Skeletal muscle cell (primary cell): ENCODE measurements at regions not wholly inside any gene's neighbourhood (a gene's known extent, or its start where the extent isn't known, plus 50 kb on each side); places are given as distances from the start of the nearest gene placed in this dataset.

Source experiments
- DNase-seq: peaks from one replicate; pipeline ENCODE4 v3.0.0-alpha.2; 2010; ENCODE audit warnings: low read depth
- H3K4me3 ChIP-seq: 2 replicates; pipeline ENCODE4 v1.5.1; 2011; ENCODE audit warnings: low read depth, mild to moderate bottlenecking, control low read depth, low read length, moderate library complexity

DNA sequence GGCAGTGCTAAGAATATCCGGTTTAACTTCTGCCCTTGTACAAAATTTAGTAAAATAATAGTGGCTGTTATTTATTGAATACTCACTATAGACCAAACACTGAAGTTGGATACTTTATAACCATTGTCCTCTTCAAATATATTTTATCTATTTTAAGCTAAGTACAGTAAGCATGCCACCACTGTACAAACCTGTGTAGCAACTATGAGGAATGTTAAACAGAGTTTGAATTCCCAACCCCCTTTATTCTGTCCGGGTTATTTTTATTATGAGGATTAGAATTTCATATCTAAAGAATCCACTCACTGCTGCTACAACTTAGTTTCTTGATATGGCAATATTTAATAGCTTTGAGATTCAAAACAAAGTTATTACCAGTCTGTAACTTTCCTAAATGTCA, 203.5 kb upstream of the RBMS3 start:
- no peak for DNase-seq
- H3K4me3 ChIP-seq: no peak overlapping the region

DNA sequence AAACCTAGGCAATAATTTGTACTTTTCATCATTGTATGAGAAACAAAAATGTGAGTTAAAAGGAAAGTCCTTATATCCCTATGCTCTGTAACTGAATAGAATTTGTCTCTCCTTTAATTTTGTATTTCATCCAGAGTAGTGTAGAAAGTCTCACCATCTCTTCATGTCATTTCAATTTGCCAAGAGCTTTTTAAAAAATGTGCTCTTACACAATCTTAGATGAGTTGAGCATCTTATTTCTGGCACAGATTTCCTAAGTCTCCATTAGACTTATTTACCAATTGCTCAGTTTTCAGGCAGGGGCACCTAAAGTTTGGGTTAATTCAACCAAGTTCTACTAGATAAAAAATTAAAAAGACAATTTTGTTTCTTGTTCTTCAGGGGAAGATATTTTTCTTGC, 201.5 kb upstream of the RBMS3 start:
- H3K4me3 ChIP-seq: no peak overlapping the region
- DNase-seq: no peak

DNA sequence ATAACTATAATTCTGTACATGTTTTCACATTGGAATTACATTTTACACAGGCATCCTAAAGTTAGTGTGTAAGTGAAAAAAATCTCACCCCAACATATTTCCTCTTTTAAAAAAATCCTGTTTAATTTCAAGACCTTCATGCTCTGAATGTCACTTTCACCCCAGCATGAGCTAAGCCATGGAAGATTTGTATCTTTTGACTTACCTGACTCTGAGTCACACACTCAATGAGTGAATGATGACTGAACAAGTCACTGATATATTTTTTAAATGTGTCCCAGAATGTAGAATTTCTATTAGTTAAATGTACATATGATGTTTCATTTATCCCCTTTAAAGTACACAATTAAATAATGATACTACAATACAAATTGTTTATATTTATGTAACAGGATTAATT, 199.9 kb upstream of the RBMS3 start:
- DNase-seq: no peak
- H3K4me3 ChIP-seq: no peak overlapping the region

DNA sequence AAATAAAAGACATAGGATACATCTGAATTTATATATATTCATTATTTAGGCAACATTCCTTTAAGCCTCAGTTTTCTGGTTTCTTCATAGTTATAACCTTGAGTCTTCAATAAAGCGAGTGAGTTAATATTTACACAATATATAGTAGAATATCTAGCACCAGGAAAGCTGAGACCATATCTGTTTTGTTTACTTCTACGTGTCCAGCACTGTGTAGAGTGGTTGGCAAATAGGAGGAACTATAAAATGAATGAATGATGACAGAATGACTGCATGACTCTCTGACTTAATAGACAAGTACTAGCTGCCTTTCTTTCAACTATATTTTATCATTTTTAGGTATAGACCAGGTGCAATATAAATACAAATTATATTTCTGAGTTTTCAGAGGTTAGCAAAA, 197.8 kb upstream of the RBMS3 start:
- no peak overlapping the region for H3K4me3 ChIP-seq
- no peak for DNase-seq

DNA sequence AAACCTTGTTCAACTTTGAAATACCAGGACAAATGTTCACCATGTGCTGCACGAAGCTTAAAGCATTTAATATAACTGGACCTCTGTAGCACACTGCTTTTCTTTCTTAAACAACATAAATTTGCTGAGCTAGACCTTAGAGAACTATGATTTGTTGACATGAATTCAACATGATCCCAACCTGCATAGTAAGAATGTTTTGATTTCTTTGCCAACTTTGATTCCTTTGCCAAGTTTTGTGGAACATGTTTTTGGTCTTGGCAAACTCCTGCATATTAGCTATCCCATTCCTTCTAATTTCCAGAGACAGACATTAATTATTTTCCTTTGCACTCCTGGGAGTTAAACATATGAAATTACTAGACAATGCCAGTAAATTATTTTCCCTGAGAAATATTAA, 197.2 kb upstream of the RBMS3 start:
- no peak overlapping the region for H3K4me3 ChIP-seq
- no peak for DNase-seq

DNA sequence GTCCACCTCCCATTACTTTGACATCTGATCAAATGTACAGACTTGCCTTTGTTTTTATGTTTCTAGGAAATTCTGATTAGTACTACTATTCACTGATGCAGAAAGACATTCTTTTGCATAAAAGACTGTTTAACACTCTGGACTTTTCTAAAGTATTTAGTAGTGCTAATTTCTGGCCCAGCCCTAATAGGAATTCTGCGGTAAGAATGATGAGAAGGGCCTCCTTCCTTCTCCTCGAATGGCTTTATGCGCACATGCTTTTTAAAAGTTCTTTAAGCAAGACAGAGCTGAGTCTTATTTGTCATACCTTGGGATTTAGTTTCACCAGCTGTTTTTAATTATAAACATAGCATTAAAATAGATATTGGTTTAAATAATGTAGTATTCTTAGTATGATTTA, 192.3 kb upstream of the RBMS3 start:
- DNase-seq: no peak
- H3K4me3 ChIP-seq: no peak overlapping the region

DNA sequence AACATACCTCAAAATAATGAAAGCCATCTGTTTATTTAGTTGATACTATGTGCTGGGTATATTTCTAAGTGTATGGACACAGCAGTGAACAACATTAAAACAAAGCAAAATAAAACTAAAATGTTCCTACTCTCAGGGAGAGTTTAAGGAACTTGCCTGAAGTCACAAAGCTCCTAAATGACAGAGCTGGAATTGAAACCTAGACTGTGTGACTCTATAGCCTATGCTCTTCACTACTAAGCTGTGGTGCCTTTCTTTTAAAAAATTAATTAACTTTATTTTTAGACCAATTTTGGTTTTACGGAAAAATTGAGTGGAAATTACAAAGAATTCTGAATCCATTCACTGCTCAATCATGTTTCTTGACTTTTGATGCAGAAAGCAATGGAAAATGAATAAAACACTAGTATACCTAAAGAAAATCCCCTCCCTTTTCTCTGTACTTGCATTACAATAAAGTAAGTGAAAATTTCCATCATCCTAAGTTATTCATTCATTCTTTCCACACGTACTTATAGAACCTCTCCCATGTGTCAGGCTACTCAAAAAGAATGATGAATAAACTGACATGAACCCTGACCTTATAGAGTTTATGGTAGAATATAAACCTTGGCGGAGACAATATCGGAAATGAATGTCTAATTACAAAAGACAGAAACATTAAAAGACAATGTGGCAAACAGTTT, 189.8 kb upstream of the RBMS3 start:
- H3K4me3 ChIP-seq: no peak overlapping the region
- no peak for DNase-seq

DNA sequence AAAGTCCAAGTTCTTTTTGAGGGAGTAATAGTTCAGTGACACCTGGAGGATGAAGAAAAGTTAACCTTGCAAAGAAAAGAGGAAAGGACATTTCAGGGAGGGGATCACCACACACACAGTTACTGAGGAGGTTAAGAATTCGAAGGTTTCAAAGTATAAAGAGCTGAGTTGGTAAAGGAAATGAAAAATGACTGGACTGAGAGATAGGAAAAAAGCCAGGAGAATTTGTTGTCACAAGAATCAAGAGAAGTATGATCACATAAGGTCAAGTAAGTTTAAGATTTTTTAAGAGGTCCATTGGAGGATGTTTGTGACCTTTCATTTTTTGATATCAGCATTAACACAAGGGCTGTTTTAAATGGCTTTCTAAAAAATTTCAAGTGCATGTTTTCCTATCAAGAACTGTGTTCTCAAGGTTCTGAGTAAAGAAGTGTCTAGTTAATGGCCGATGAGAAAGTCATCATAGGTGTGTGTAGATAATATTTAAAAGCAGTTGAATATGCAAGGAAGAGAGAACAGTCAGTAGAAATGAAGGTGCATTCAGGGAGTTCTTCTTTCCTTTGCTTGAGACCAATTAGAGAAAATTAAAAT, 189.2 kb upstream of the RBMS3 start:
- no peak overlapping the region for H3K4me3 ChIP-seq
- DNase-seq: no peak

DNA sequence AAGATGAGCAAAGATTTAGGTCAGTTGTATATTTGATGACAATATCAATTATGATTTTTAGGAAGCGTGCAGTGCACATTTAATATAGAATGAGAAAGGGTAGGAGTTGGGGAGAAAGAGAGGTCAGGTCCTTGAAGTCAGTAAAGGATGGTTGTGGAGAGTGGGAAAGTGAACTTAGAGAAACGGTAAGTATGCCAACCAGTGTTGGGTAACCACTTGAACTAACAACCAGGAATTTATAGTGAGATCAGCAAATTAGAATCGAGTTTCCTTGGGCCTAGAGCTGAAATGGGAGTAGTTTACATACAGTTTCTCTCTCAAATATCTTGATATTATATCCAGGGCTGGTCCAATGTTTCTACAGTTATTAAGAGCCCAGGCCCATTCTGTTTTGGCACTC, 188.5 kb upstream of the RBMS3 start:
- H3K4me3 ChIP-seq: no peak overlapping the region
- DNase-seq: no peak

DNA sequence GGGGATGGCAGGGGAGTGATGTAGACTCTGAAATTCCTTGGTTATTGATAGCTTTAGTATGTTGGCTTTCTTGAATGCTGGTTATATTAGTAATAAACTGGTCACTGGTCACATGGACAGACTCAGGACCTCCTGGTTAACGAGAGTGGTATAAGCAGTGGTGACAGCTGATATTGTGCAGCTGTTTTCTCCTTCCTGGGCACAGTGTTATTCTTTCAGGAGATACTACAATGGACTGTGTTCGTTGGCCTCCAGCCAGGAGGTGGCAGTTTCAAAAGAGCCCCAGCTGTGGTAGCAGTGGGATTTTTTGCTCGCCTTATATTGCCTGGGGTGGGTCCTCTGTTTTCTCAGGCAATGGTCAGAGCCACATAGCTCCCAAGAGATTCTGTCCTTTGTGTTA, 181.6 kb upstream of the RBMS3 start:
- H3K4me3 ChIP-seq: no peak overlapping the region
- DNase-seq: peak; percentile 58

DNA sequence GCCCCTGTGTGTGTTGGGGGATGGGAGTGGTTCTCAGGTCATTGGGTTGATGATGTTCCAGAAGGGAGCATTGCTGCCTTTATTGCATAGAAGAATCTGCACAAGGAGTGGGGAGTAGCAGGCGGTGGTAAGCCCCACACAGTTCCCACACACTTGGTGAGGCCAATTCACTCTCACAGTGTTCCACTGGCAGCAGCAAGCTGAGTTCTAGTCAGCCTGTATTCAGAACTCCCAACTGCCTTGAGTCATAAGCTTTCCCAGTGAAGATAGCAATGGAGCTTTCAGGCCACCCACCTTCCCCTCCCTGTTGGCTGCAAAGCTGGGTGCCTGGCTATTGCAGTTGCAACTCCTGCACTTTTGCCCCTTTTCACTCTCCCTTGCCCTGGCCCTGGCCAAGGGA, 181.1 kb upstream of the RBMS3 start:
- no peak overlapping the region for H3K4me3 ChIP-seq
- no peak for DNase-seq

DNA sequence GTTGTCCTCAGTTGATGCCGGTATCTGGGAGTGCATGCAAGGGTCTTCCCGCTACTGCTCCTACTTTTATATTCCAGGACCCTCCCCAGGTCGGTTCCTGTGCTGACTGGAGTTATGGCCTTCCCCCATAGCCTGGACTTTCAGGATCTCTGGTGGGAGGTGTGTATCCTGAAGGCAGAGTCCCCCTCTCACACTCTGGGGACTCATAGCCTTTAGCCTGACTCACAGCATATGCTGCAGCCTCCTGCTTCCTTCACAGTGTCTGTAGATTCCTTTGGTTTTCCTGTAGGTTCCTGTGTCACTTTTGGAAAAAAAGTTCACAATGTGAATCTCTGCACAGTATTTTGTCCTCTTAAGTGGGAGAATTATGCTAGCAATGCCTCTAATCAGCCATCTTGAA, 180.6 kb upstream of the RBMS3 start:
- DNase-seq: no peak
- H3K4me3 ChIP-seq: no peak overlapping the region

DNA sequence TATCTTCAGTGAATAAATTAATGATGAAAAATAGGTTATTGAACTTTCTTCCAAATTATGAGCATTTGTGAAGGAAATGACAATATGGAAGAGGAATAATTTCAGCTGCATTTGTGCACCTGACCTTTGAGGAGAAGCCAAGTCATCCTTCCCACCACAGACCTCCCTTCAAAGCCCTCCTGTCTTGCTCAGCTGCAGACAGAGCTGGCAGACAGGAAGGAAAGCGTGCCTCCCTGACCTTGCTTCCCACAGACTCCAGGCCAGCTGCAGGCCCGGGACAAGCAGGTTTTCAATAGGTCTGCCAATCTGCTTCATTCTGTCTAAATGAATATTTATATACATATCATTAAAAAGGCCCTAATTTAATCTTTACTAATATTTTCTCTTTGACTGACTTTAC, 152.9 kb upstream of the RBMS3 start:
- peak; percentile 24 for DNase-seq
- H3K4me3 ChIP-seq: no peak overlapping the region

DNA sequence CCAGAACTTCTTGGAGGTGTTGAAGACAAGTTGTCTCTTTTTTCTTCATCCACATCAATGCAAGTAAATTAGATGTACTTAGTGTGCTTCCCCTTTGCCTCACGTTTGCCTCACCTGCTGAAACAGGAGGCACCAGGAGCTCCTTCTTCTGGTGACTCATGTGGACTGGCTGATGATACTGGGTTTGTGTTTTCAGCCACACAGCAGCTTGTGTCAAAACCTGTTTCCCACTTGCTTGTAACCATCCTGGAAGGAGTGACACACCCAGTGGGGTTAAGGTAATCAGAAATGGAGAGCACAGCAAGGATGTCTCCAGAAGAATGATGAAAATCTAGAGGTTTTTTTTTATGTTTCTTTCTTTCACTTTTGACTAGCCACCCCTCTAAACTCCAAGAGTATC, 143.3 kb upstream of the RBMS3 start:
- DNase-seq: no peak
- no peak overlapping the region for H3K4me3 ChIP-seq

DNA sequence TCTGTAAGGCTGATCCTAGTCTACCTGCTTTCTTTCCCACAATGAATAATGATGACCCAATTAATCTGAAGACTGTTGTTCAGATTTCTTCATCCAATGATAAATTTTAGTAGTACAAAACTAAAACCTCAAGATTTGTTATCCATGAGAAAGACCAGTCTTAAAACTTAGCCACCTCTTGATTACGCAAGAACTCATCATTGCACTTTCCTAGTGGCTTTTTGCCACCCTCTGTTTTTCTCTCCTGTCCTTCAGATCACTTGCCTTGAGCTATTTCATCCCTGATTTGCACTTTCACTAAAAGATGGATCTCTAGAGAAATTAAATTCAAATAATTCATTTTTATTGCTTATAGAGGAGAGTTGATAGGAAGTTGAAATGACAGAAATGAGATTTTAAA, 142.7 kb upstream of the RBMS3 start:
- H3K4me3 ChIP-seq: no peak overlapping the region
- DNase-seq: no peak

DNA sequence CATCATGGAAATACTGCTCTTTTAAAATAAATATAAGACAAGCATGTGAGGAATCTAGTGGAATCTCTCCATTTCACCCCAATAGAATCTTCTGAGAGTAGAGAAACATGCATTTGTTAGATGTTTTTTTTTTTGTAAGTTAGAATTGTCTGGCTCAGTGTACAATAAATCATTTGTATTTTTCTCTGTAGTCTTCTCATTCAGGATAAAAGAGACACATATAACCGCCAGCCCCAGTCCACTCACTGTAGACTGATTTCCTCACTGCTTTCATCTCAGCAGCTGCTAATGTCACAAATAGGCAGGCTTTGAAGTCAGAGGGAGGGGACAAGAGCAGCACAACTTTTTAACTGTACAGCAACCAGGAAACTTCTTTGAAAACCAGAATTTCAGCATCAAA, 140.2 kb upstream of the RBMS3 start:
- no peak for DNase-seq
- H3K4me3 ChIP-seq: no peak overlapping the region

DNA sequence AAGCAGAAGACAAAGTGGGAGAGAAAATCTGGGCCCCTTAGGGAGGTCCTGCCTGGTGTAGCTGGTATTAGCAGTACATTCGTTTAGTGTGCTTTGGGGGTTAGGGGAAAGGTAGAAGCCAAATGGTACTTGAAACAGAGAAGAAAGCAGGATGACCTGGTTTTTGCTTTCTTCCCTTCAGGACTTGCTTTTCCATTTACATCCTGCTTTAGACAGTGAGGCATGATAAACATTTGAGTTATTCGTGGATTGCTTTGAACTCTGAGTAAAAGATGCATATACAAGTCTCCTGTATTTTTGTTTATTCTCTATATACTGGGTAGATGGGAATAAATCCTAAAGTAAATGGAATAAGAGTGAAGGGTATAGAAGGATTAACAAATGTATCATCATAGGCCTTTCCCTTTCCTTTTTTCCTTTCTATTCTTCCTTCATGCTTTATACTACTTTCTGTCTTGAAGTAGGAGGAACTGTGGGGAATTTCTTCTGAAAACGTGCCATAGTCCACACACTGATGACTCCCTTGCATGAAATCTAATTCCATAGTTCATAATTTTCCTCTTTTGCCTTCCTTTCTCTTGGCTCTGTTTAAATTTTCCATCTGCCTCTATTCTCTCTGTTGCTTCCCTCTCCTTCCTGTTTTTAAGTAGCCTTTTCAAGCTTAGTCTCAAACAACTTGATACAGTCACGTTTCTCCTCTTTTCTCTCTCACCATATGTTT, 139.5 kb upstream of the RBMS3 start:
- no peak overlapping the region for H3K4me3 ChIP-seq
- no peak for DNase-seq

DNA sequence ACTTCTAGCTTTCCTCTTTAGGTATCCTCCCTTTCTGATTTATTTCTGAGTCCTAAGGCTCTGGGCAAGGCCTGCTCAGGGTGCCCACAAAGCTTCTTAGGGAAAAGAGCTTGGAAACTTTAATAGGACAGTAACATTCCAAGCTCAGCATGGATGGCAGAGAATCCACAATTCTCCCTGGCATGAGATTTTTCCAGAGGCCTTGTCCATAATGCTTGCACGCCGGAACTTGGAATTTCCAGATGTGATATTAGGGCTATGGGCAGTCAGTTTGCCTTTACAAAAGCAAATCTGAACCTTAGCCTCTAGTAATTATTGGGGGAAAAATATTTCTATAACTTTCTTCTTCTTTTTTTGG, 139.0 kb upstream of the RBMS3 start:
- no peak for DNase-seq
- no peak overlapping the region for H3K4me3 ChIP-seq

DNA sequence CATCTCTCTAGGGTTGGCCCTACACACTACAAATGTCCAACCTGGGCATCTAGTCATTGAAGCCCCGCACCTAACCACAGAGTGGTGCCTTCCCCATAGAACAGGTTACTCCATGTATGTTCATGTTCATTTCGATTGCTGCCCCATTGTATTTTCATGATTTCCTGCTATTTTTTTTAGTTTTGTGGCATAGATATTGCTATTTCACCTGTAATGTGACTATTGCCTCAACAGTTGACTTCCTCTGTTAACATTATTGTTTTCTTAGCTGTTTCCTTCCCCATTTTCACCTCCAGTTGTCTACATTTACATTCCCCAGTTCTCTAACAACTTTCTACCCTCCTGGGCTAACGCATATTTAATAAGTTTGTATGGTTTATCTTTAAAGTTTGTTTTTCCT, 137.7 kb upstream of the RBMS3 start:
- no peak for DNase-seq
- no peak overlapping the region for H3K4me3 ChIP-seq

DNA sequence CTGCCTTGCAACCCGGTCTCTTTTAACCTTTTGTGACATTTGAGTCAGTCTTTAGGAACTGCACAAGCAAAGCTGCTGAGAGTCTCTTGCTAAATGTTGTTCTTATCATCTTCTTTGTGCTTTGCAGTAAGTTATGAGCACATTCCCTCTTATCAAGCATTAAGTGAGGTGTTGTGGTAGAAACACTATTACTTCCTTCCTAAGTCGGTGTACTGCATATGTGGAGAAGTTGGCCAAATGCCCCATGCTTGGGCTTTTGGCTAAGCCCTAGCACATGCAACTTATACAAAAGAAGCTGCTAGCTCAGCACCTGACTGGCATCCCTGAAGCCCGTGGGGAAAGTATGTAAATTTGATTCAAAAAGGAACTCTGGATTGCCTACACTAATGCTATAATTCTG, 136.5 kb upstream of the RBMS3 start:
- no peak overlapping the region for H3K4me3 ChIP-seq
- DNase-seq: no peak

DNA sequence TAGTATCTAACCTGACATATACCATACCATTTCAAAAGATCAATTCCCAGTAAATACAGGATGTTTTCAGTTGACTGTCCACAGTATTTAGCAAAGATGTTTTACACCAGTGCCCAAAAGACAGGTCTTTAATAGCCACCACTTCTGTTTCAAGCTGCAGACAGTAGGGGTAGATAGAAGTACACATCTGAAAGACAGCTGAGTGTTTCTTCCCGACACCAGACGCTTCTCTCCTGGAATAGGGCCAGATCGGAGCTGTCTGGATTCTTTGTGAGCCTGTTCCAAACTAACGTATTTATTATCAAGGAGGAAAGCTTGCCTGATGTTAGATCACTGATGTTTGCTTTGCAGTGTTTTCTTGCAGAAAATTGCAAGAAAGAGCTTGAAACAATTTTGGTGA, 136.1 kb upstream of the RBMS3 start:
- peak; percentile 65 for DNase-seq
- no peak overlapping the region for H3K4me3 ChIP-seq
